HG02885 (cell line): ENCODE measurements at regions not wholly inside any gene's neighbourhood (a gene's known extent, or its start where the extent isn't known, plus 50 kb on each side); places are given as distances from the start of the nearest gene placed in this dataset.
"Not testable (repeated sequence)": the region's sequence is repeated elsewhere in the genome, so short reads cannot be mapped to it uniquely, and the experiment has no call there.

Experiments used
- ATAC-seq: cut with Tn5 transposase; IDR thresholded peaks from one replicate; pipeline ENCODE4 v1.9.1; 2021; ENCODE audit warnings: mild to moderate bottlenecking; ENCODE audit not compliant: unreplicated experiment, poor library complexity

DNA sequence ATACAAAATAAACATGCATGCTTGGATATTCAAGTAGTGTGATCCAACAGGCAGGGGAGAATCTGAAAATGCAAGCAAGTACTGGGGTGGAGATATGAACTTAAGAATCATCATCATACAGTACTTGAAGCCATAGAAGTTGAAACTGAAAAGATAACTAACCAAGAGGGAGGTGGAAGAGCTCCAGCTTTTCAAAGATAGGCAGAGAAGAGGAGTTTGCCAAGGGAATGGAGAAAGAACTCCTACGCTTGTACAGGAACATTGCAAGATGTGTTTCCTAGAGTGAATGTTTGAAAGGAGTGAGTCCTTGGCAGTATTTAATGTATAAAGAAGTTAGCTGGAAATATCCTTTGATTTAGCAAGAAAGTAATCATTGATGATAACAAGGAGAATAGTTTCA is 106.2 kb upstream of the FRMPD4 start:
- no peak for ATAC-seq

DNA sequence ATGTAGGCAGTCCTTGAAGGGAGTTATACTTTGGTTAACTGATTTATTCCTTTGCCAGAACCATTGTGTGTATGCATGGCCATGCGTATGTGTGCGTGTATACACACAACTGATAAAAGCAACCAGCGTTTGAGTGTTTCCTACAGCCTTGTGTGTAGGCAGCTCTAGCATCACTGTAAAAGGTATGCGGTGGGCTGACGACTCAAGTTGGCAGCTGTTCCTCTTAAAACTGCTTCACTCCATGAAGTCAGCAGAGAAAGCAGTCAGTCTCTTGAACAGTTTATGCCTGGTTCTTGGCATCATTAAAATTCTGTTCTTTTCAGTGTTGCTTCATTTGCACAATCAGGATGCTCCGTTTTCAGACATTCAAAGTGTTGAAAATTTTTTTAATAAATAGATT is 103.5 kb upstream of the FRMPD4 start:
- ATAC-seq: no peak

DNA sequence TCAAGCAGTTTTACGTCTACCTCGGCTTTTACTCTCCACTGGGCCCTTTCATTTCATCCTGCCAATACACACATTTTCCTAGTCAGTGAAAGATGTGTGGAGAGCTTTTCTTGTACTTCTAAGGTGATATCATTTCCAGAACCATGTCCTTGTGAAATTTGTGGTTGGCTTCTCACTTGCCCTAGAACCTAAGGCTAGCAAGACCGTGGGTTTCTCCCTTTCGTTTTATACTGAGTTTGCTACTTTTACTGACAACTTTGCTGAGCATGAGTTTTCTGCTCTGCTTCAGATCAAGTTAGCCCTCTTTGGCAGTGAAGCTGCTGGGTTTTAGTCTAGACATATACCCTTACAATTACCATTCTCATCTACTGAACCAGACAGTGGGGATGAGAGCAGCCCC is 95.7 kb upstream of the FRMPD4 start:
- ATAC-seq: peak; percentile 71

DNA sequence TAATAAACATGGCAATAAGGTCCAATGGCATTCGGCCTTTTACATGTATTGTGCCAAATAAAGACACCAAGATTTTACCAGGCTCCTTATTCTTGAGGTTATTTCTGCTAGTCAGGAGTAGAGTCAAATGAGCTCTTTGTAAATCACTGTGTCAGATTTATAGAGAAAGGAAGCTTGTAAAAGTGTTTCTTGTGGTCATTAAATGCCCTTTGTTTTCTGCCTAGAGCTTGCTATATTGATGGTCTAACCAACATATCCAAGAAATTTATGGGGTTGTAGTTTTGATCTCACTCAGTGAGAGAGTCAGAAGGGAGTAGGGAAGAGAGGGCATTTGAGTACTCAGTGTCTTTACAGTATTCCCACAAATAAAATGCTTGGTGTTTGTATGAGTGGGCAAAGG is 86.2 kb upstream of the FRMPD4 start:
- ATAC-seq: no peak

DNA sequence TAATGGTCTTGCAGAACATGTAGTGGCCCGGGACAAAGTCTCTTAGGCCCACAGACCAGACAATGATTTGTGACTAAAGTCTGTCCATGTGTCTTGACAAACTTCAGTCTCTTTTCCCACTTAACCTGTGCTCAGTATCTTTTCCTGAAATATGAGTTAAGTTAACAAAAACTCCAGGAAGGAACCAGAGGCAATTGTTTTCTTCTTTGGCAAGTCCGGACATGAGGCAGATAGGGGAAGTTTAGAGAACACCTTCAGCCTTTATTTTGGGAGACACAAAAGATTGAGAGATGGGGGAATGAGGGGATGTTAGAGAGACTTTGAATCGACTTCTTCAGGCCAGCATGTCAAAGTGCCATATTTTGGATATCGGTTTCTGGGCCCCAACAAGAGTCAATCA is 80.2 kb upstream of the FRMPD4 start:
- ATAC-seq: no peak

DNA sequence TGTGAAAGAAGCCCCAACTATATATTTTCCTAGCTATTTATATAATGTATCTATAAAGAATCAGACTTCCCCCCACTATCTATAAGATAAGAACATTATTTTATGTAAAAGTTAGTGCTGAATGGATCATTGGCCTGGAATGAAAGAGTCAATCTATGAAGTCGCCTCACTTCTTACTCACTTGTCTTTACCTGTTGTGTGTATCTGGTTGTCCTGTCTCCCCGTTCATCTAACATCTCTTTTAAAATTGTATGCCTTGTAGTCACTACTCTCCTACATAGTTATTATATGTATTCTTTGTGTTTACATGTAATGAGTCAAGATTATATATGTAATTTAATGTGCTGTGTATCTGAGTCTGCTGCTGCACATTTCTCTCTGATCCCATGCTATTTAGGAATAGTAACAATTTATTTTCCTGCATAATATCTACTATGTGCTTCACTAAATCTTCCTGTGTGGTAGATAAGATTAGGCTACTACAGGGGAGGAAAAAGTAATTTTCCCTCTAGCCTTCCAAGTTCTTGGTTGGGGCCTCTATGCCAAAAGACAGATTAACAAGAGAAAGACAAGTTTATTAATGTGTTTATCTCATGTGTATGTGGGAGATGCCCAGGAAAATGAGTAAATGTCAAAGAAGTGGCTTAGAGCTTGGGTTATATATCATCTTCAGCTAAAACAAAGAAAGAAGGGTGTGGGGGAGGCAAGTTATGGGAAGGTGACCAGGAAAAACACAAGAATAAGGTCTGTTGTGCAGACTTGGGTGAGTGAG is 77.6 kb upstream of the FRMPD4 start:
- ATAC-seq: no peak

DNA sequence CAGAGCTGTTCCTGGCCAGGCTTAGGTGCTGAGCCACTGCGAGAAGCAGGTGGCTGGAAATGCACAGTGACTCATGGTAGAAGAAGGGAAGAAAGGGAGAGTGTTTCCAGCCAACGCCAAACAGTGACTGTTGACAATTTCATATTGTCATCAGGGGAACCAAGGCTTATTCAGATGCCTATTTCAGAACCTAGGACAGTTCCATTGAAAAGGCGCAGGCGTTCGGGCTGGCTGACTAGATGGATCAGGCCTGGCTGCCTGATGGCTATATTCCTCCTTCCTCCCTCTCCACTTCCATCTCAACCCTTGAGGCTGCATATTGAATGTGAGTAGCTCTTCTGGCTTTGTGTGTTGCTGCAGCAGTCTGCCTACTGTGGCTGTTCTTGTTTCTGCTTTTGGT is 73.0 kb upstream of the FRMPD4 start:
- ATAC-seq: no peak

DNA sequence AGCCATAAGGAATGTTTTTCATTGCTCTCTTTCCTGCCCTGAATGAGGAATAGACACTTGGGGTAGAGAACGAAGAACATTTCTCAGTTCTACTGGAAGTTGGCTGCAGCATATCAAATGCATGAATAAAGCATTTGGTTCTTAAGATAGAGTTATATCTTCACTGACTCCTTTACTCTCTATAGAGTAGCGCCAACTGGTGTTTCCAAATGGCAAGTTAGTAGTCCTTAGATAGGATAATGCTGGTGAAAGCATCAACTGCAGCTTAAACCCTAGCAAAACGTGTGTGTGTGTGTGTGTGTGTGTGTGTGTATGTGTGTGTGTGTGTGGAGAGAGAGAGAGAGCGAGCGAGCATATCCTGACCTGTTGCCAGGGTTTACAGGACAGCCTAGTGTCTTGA is 62.2 kb upstream of the FRMPD4 start:
- no peak for ATAC-seq

DNA sequence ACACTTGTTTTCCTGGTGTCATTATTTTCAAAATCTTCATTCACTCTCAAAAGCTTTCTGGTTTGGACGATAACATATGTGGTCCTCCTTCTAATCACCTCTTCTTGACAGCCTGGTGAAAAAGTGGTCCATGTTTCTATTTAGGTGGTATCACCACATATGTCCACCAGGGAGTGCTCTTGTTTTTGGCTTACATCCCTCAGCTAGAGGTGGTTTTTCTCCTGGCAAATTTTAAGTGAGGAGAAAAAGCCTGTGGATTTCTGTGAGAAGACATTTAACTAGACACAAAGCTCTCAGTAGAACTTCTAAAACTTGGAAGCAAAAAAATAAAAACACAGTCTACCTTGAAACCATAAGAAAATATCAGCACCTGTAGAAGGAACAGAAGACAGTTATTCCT is 58.0 kb upstream of the FRMPD4 start:
- ATAC-seq: peak; percentile 65

DNA sequence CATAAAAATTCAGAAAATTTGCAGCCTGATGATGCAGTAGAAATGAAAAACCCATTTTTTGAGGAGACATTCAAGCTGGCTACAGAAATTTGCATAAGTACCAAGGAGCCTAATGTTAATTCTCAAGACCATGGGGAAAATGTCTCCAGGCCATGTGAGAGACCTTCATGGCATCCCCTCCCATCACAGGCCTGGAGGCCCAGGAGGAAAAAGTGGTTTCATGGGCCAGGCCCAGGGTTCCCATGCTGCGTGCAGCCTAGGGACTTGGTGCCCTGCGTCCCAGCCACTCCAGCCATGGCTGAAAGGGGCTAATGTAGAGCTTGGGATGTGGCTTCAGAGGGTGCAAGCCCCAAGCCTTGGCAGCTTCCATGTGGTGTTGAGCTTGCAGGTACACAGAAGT is 55.3 kb upstream of the FRMPD4 start:
- not testable (repeated sequence) for ATAC-seq
